T-helper 2 cell treated with Interferon-gamma antibody and Interleukin-4, amounts not matched to agents 5 μg/mL and 100 μg/mL, for 36 hours (primary cell): ENCODE measurements at regions not wholly inside any gene's neighbourhood (a gene's known extent, or its start where the extent isn't known, plus 50 kb on each side); places are given as distances from the start of the nearest gene placed in this dataset.
"Not testable (repeated sequence)": the region's sequence is repeated elsewhere in the genome, so short reads cannot be mapped to it uniquely, and the experiment has no call there.

Source experiments
- DNase-seq: peaks from one replicate; pipeline ENCODE4 v3.0.0; 2021; ENCODE audit warnings: low spot score
- H3K27ac Mint-ChIP-seq: one replicate; pipeline ENCODE4 v1.8.0; 2021; ENCODE audit warnings: mild to moderate bottlenecking, mixed read lengths
- H3K27me3 Mint-ChIP-seq: one replicate; pipeline ENCODE4 v1.8.0; 2021; ENCODE audit warnings: low read depth, mixed read lengths
- H3K36me3 Mint-ChIP-seq: one replicate; pipeline ENCODE4 v1.8.0; 2021; ENCODE audit warnings: low read depth, mixed read lengths
- H3K4me1 Mint-ChIP-seq: one replicate; pipeline ENCODE4 v1.8.0; 2021; ENCODE audit warnings: low read depth, mixed read lengths
- H3K4me3 Mint-ChIP-seq: one replicate; pipeline ENCODE4 v1.8.0; 2022; ENCODE audit warnings: mild to moderate bottlenecking, moderate library complexity, mixed read lengths
- H3K9me3 Mint-ChIP-seq: one replicate; pipeline ENCODE4 v1.8.0; 2021; ENCODE audit warnings: mixed read lengths

DNA sequence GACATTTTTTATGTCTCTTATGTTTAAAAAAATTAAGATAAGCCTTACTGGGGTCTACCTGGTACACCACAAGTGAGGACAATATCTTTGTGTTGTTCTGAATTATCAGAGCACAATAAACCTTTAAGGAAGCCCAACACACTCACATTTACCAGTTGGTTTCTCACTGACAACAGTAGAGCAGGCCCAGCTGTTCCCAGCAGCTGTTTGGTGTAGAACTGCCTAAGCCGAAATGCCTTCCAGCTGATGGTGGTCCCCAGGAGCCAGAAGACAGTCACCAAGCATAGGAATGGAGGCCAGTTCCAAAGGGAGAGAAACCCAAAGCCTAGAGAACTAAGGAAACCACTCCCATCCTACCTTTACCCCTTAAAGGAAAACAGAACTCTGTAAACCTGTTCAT, 428.6 kb upstream of the CAMK1G start:
- Mint-ChIP-seq H3K4me1 (no peaks in the 10 kb centered on the region), H3K27ac (no peak overlapping the region), H3K36me3 (no peaks in the 10 kb centered on the region), H3K9me3 (no peaks in the 10 kb centered on the region), H3K4me3 (no peak overlapping the region), H3K27me3 (no peaks in the 10 kb centered on the region)
- DNase-seq: no peak

DNA sequence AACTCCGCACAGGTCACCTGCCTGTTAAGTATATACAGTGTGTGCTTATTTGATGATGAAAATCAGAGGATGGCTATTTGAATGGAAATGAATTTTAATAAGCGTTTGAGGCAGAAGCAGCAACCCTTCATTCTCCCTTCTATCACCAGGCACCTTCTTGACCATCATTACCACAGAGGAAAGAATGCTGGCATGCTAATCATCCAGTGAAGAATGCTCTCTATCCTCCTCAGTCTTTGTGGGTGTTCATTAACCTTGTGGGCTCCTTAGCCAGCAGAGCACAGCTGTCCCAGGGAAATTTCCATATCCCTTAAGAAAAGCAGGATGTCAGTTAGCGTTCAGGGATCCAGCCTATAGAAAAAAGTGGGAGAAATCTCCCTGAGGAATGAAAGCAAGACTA, 428.0 kb upstream of the CAMK1G start:
- Mint-ChIP-seq H3K27ac (no peak overlapping the region), H3K4me1 (no peaks in the 10 kb centered on the region), H3K4me3 (no peak overlapping the region), H3K9me3 (no peaks in the 10 kb centered on the region), H3K27me3 (no peaks in the 10 kb centered on the region), H3K36me3 (no peaks in the 10 kb centered on the region)
- DNase-seq: no peak

DNA sequence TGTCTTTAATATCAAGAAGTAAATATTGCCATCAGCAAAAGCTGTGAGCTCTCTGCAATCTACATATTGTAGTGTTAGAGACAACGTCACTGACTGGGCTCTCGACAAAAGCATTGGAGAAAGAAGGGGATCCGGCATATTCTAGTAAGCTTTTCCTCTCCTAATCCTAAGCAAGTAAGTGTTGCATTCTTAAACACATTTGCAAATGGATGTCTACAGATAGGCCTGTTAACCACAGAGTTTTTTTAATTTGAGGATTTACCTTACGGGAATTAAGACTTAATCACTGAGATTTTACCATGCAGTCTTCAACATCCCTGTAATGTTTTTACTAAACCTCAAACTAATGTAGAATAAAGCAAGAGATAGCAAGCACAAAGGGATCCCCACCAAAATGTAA, 426.5 kb upstream of the CAMK1G start:
- H3K27ac Mint-ChIP-seq: no peak overlapping the region
- H3K36me3 Mint-ChIP-seq: no peaks in the 10 kb centered on the region
- no peaks in the 10 kb centered on the region for H3K9me3 Mint-ChIP-seq
- H3K4me3 Mint-ChIP-seq: no peak overlapping the region
- H3K27me3 Mint-ChIP-seq: no peaks in the 10 kb centered on the region
- DNase-seq: no peak
- no peaks in the 10 kb centered on the region for H3K4me1 Mint-ChIP-seq

DNA sequence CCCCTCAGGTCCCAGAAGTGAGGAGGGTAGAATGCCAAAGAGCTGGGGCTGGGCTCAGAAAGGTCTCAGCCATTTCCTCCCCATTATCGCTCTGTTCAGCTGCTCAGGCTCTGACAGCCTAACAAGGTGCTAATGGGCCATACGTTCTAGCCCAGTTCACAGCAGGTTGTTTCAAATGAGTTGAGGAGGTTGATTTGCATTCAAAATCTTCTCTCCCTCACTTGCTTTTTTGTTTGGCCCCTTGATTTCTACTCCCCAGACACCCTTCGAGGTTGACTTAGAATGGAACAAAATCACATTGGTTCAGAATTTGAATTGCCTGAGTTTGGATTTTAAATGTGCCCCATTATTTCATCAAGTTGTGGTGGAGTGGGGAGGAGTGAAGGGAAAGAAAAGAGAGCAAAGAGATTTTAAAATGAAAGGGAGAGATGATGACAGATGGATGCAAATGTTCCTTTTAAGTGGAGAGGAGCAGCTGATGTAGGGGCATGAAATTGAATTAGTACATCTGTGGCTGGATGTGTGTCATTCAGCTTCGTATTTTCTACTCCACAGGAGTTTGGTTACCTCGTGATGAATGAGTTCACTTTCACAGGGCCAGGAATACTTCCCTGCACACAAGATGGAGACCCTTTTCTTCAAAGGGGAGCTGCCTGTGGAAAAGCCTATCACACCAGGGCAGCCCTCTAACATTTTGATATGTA, 425.8 kb upstream of the CAMK1G start:
- H3K27me3 Mint-ChIP-seq: no peaks in the 10 kb centered on the region
- no peaks in the 10 kb centered on the region for H3K9me3 Mint-ChIP-seq
- no peak overlapping the region for H3K4me3 Mint-ChIP-seq
- DNase-seq: no peak
- H3K36me3 Mint-ChIP-seq: no peaks in the 10 kb centered on the region
- H3K27ac Mint-ChIP-seq: no peak overlapping the region
- H3K4me1 Mint-ChIP-seq: no peaks in the 10 kb centered on the region

DNA sequence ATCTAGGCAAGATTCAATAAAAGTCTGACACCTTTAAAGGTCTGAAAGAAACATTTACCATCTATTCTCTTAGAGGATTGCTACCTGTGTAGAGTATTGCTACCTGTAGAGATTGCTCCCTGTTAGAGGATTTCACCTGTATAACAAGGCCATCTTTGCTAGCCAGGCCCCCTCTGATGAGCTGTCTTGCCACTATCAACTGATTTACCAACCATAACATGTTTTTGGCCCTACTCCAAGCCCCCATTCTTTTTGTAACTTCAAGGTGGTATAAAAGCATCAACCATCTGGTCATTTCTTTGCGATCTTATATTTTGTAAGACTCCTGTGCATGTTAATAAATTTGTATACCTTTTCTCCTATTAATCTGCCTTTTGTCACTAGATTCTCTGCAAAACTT, 424.7 kb upstream of the CAMK1G start:
- Mint-ChIP-seq H3K36me3 (no peaks in the 10 kb centered on the region), H3K4me3 (no peak overlapping the region), H3K27ac (no peak overlapping the region), H3K27me3 (no peaks in the 10 kb centered on the region), H3K4me1 (no peaks in the 10 kb centered on the region), H3K9me3 (no peaks in the 10 kb centered on the region)
- DNase-seq: no peak

DNA sequence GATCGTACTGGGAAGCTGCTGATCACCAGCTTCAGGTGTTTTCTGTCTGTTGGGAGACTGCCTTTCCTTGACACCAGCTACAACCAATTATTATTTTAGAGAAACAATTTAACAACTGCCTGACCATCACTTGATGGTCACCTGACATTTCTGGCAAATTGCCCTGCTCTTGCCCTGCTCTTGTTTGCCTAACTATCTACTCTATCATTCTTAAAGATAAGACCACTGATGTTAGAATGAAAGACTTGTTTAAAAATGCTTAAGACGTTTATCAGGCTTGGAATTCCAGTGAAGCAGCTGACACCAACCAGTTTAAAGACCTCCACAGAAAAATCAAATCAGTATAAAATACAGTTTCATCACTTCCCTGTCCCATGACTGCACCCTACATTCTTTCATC, 423.3 kb upstream of the CAMK1G start:
- no peak for DNase-seq
- H3K4me3 Mint-ChIP-seq: no peak overlapping the region
- H3K36me3 Mint-ChIP-seq: no peaks in the 10 kb centered on the region
- no peaks in the 10 kb centered on the region for H3K27me3 Mint-ChIP-seq
- no peaks in the 10 kb centered on the region for H3K9me3 Mint-ChIP-seq
- no peaks in the 10 kb centered on the region for H3K4me1 Mint-ChIP-seq
- no peak overlapping the region for H3K27ac Mint-ChIP-seq

DNA sequence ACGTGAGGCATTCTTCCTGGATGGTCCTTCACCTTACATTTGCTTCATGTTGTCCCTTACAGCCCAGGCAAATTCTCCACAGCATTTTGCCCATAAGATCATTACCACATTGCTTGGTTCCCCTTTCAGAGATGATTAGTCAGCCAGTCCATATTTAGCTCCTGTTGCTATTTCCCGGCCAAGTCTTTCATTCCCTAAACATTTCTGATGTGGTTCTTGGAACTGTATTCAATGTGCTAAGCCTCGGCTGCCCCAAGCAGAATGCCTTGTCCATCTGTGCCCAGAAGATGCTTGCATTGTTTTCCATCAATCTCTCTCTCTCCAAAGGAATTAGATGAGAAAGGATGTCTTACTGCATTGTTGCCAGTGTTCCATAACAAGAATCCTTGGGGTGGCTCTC, 420.9 kb upstream of the CAMK1G start:
- no peak for DNase-seq
- H3K9me3 Mint-ChIP-seq: no peaks in the 10 kb centered on the region
- no peaks in the 10 kb centered on the region for H3K36me3 Mint-ChIP-seq
- no peaks in the 10 kb centered on the region for H3K4me1 Mint-ChIP-seq
- H3K4me3 Mint-ChIP-seq: no peak overlapping the region
- no peaks in the 10 kb centered on the region for H3K27me3 Mint-ChIP-seq
- H3K27ac Mint-ChIP-seq: no peak overlapping the region

DNA sequence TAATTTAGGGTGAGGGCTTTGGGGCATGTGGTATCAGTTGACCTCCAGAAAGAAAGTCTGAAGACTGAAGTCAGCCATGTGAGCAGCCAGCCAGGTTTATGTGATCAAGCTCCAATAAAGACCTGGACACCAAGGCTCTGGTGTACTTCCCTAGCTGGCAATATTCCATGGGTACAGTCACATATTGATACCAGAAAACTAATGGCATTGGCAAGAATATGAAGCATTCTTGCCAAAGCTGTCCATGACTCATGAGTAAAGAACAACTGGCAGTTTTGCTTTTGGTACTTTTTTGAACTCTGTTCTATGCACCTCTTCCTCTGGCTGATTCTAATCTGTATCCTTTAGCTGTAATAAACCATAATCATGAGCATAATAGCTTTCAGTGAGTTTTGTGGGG, 415.3 kb upstream of the CAMK1G start:
- Mint-ChIP-seq H3K4me3 (no peak overlapping the region), H3K27me3 (no peaks in the 10 kb centered on the region), H3K9me3 (no peaks in the 10 kb centered on the region), H3K27ac (no peak overlapping the region), H3K36me3 (no peaks in the 10 kb centered on the region), H3K4me1 (no peaks in the 10 kb centered on the region)
- no peak for DNase-seq

DNA sequence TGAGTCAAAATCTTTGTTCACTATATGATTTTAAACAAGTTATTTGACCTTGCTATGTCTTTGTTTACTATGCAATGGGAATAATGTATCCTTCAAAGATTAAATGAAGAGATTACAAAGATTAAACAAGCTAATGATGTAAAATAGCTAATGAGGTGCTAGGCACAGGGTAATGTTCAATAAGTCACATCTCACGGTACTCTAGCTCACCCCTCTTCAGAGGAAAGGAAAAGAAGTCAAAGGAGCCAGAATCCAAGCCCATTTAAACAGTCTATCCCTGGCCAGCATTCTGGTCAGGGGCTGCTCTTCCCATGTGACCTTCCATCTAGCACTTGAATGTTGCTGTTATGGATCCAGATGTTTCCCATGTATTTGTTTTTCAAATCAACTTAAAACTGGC, 412.4 kb upstream of the CAMK1G start:
- H3K4me3 Mint-ChIP-seq: no peak overlapping the region
- H3K9me3 Mint-ChIP-seq: no peaks in the 10 kb centered on the region
- H3K4me1 Mint-ChIP-seq: no peaks in the 10 kb centered on the region
- DNase-seq: no peak
- no peaks in the 10 kb centered on the region for H3K27me3 Mint-ChIP-seq
- H3K27ac Mint-ChIP-seq: no peak overlapping the region
- no peaks in the 10 kb centered on the region for H3K36me3 Mint-ChIP-seq

DNA sequence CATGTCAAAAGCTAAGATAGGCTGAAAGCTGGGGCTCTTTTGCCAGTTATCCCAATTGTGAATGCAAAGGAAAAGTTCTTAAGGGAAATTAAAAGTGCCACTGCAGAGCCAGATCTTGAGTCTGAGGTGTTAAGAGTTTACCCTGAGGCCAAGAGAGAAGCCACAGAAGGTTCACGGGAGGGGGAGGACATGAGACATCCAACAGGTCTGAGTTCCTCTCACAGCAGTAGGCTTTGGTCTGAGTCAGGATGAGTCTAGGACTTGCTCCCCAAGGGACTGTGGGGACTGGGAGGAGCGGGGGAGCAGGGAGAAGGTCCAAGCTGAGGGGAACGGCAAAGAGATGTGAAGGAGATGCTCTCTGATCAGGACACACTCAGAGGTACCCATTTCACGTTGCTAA, 411.2 kb upstream of the CAMK1G start:
- no peaks in the 10 kb centered on the region for H3K9me3 Mint-ChIP-seq
- no peaks in the 10 kb centered on the region for H3K27me3 Mint-ChIP-seq
- H3K4me3 Mint-ChIP-seq: no peak overlapping the region
- H3K4me1 Mint-ChIP-seq: no peaks in the 10 kb centered on the region
- no peak overlapping the region for H3K27ac Mint-ChIP-seq
- no peaks in the 10 kb centered on the region for H3K36me3 Mint-ChIP-seq
- DNase-seq: no peak

DNA sequence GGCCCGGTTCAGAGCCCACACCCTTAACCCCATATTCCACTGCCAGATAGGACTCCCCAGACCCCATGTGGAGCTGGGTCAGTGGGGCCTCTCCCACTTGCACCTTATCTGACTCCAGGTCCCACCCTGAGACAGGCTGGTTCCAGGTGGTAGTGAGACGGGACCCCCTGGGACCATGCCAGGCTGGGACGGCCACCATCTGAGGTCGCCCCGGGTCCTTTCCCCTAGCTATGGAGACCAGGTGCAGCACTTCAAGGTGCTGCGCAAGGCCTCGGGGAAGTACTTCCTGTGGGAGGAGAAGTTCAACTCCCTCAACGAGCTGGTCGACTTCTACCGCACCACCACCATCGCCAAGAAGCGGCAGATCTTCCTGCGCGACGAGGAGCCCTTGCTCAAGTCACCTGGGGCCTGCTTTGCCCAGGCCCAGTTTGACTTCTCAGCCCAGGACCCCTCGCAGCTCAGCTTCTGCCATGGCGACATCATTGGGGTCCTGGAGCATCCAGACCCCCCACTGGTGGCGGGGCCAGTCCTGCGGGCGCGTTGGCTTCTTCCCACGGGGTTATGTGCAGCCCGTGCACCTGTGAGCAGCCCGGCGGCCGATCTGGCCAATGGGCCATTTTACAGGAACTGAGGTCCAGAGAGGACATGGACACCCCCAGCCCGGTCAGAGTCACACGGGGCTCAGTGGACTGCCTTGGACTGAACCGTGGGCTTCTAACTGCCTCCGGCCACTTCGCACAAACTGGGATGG, 410.5 kb upstream of the CAMK1G start:
- H3K27me3 Mint-ChIP-seq, H3K36me3 Mint-ChIP-seq, H3K4me1 Mint-ChIP-seq, H3K27ac Mint-ChIP-seq, H3K9me3 Mint-ChIP-seq, H3K4me3 Mint-ChIP-seq, DNase-seq: not testable (repeated sequence)

DNA sequence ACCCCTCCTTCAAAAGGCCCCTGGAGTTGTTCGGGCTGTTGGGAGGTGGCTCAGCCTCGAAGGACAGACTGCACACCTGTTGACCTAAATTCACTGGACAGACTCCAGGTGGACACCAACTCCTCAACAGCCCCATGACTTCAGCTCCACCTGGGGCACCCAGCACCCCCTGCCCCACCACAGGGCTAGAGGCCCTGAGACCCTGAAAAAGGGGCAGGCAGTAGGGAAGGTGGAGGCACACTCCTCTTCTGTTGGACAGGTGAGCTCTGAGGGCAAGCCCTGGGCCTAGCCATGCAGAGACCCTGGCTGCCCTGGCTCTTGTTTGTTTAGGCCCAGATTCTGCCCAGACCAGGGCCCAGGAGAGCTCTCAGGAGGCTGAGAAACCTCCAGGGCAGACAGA, 409.7 kb upstream of the CAMK1G start:
- H3K9me3 Mint-ChIP-seq, H3K27me3 Mint-ChIP-seq, H3K27ac Mint-ChIP-seq, H3K4me3 Mint-ChIP-seq, H3K4me1 Mint-ChIP-seq, DNase-seq, H3K36me3 Mint-ChIP-seq: not testable (repeated sequence)

DNA sequence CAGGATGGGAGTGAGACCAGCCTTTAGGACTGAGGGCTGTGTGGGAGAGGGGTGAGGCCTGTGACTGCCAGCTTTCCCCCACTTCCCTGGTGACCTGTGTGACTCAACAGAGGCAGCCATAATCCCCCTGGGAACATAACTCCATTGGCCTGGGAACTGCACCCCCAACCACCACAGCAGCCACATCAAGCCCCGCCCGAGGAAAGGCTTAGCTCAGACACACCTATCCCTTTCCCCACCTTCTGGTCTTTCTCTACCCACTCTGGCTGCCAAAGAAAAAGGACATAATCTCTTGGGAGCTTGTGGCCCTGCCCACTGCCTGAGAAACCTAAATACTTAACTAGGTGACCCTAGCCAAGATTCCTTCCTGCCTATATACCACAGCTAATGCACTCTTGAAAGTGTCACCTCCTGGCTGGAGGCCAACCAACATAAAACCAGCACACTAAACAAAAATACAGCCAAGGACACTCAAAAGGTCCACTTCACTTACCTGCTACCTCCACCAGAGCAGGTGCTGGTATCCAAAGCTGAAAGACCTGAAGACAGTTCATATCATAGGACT, 406.6 kb upstream of the CAMK1G start:
- H3K27ac Mint-ChIP-seq: no peak overlapping the region
- H3K27me3 Mint-ChIP-seq: no peaks in the 10 kb centered on the region
- no peaks in the 10 kb centered on the region for H3K9me3 Mint-ChIP-seq

DNA sequence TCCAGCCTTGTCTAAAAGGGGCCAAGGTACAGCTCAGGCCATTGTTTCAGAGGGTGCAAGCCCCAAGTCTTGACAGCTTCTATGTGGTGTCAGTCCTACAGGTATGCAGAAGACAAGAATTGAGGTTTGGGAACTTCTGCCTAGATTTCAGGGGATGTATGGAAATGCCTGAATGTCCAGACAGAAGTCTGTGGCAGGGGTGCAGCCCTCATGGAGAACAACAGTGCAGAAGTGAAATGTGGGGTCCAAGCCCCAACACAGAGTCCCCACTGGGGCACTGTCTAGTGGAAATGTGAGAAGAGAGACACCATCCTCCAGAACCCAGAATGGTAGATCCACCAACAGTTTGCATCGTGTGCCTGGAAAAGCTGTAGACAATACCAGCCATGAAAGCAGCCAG, 400.3 kb upstream of the CAMK1G start:
- H3K9me3 Mint-ChIP-seq: peaks cover 7% of the 10 kb centered on the region
- H3K36me3 Mint-ChIP-seq: no peaks in the 10 kb centered on the region
- H3K27me3 Mint-ChIP-seq: no peaks in the 10 kb centered on the region
- DNase-seq: no peak
- H3K4me3 Mint-ChIP-seq: no peak overlapping the region
- no peak overlapping the region for H3K27ac Mint-ChIP-seq
- H3K4me1 Mint-ChIP-seq: no peaks in the 10 kb centered on the region

More for the DNA sequence above, 406.6 kb upstream of the CAMK1G start:
- H3K4me3 Mint-ChIP-seq: no peak overlapping the region
- no peaks in the 10 kb centered on the region for H3K4me1 Mint-ChIP-seq
- H3K36me3 Mint-ChIP-seq: no peaks in the 10 kb centered on the region
- no peak for DNase-seq
